ENCODE measurements at regions not wholly inside any gene's neighbourhood (a gene's known extent, or its start where the extent isn't known, plus 50 kb on each side); places are given as distances from the start of the nearest gene placed in this dataset.

DNA sequence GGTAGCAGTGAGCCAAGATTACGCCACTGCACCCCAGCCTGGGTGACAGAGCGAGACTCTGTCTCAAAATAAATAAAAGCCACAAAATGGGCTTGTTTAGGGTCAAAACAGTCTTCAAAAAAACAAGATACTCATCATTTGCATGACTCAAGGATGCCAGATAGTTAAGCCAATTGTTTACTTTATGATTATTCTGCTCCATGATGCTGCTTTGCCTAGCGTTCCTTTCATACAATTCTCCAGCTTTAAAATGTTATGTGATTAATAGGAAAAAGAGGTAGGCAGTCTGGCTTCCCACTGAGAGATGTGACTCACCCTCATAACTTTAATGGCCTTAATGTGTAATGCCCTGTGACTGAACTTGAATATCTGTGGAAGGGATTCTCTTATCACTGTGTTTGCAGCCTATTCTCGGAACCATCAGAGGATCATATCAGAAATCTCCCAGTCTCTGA lies 364.6 kb upstream of the TRPC7 start:
- H3K79me2 ChIP-seq (ENCODE audit: insufficient read depth, low read length): no peaks in the 10 kb centered on the region
- H3K9ac ChIP-seq (ENCODE audit: low read depth, low read length, poor library complexity, severe bottlenecking): no peak overlapping the region
- no peaks in the 10 kb centered on the region for H3K9me3 ChIP-seq (ENCODE audit: insufficient read depth, low read depth, low read length)
- no peaks in the 10 kb centered on the region for H3K27me3 ChIP-seq (ENCODE audit: insufficient read depth, low read length, poor library complexity, severe bottlenecking)
- TF ChIP-seq, protein P1, sequence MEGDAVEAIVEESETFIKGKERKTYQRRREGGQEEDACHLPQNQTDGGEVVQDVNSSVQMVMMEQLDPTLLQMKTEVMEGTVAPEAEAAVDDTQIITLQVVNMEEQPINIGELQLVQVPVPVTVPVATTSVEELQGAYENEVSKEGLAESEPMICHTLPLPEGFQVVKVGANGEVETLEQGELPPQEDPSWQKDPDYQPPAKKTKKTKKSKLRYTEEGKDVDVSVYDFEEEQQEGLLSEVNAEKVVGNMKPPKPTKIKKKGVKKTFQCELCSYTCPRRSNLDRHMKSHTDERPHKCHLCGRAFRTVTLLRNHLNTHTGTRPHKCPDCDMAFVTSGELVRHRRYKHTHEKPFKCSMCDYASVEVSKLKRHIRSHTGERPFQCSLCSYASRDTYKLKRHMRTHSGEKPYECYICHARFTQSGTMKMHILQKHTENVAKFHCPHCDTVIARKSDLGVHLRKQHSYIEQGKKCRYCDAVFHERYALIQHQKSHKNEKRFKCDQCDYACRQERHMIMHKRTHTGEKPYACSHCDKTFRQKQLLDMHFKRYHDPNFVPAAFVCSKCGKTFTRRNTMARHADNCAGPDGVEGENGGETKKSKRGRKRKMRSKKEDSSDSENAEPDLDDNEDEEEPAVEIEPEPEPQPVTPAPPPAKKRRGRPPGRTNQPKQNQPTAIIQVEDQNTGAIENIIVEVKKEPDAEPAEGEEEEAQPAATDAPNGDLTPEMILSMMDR (conservative IDR thresholded peaks at IDR 0.05; ENCODE audit: low read length): no peak
- TF ChIP-seq EZH2phosphoT487 (IDR thresholded peaks at IDR 0.05; ENCODE audit: borderline replicate concordance): no peak
- H3K4me2 ChIP-seq (ENCODE audit: low read depth, low read length, poor library complexity, severe bottlenecking): no peak overlapping the region
- no peaks in the 10 kb centered on the region for H3K9me2 ChIP-seq (replicated peaks; ENCODE audit: low read depth, low read length)
- no peaks in the 10 kb centered on the region for H4K20me1 ChIP-seq (ENCODE audit: insufficient read depth, low read length, poor library complexity, severe bottlenecking)
- H3K4me3 ChIP-seq (ENCODE audit: low read length, poor library complexity, severe bottlenecking): no peak overlapping the region
- no peak overlapping the region for H2AFZ ChIP-seq (ENCODE audit: low read length)
- H3K36me3 ChIP-seq (ENCODE audit: insufficient read depth, low read length): no peaks in the 10 kb centered on the region
- no peaks in the 10 kb centered on the region for H3K4me1 ChIP-seq (ENCODE audit: insufficient read depth, low read length, poor library complexity, severe bottlenecking)
- H3F3A ChIP-seq (ENCODE audit: low read depth): no peaks in the 10 kb centered on the region

- TF ChIP-seq, protein P1 (conservative IDR thresholded peaks at IDR 0.05; ENCODE audit: low read length): no peak
- TF ChIP-seq EZH2phosphoT487 (IDR thresholded peaks at IDR 0.05; ENCODE audit: borderline replicate concordance): no peak
- Histone ChIP-seq H3K4me2 (ENCODE audit: low read depth, low read length, poor library complexity, severe bottlenecking) (no peak overlapping the region), H3K4me1 (ENCODE audit: insufficient read depth, low read length, poor library complexity, severe bottlenecking) (no peaks in the 10 kb centered on the region)
Observed at GRCh38 chr5:136726506-136726905, 361.2 kb upstream of the TRPC7 start.

GRCh38 chr5:136724161-136724560 lies 358.8 kb upstream of the TRPC7 start:
- no peaks in the 10 kb centered on the region for H3K27me3 ChIP-seq (ENCODE audit: insufficient read depth, low read length, poor library complexity, severe bottlenecking)
- H3K4me1 ChIP-seq (ENCODE audit: insufficient read depth, low read length, poor library complexity, severe bottlenecking): no peaks in the 10 kb centered on the region
- H3K79me2 ChIP-seq (ENCODE audit: insufficient read depth, low read length): no peaks in the 10 kb centered on the region
- no peaks in the 10 kb centered on the region for H4K20me1 ChIP-seq (ENCODE audit: insufficient read depth, low read length, poor library complexity, severe bottlenecking)
- H3K4me2 ChIP-seq (ENCODE audit: low read depth, low read length, poor library complexity, severe bottlenecking): no peak overlapping the region
- H3K9me3 ChIP-seq (ENCODE audit: insufficient read depth, low read depth, low read length): no peaks in the 10 kb centered on the region
- H3K9me2 ChIP-seq (replicated peaks; ENCODE audit: low read depth, low read length): no peaks in the 10 kb centered on the region
- no peak overlapping the region for H2AFZ ChIP-seq (ENCODE audit: low read length)
- H3K9ac ChIP-seq (ENCODE audit: low read depth, low read length, poor library complexity, severe bottlenecking): no peak overlapping the region
- no peak overlapping the region for H3K4me3 ChIP-seq (ENCODE audit: low read length, poor library complexity, severe bottlenecking)
- no peaks in the 10 kb centered on the region for H3K36me3 ChIP-seq (ENCODE audit: insufficient read depth, low read length)
- no peak for TF ChIP-seq EZH2phosphoT487 (IDR thresholded peaks at IDR 0.05; ENCODE audit: borderline replicate concordance)
- TF ChIP-seq, protein P1 (conservative IDR thresholded peaks at IDR 0.05; ENCODE audit: low read length): no peak
- no peaks in the 10 kb centered on the region for H3F3A ChIP-seq (ENCODE audit: low read depth)

More at GRCh38 chr5:136726506-136726905, 361.2 kb upstream of the TRPC7 start:
- Histone ChIP-seq H3K4me3 (ENCODE audit: low read length, poor library complexity, severe bottlenecking) (no peak overlapping the region), H2AFZ (ENCODE audit: low read length) (no peak overlapping the region), H3F3A (ENCODE audit: low read depth) (no peaks in the 10 kb centered on the region), H4K20me1 (ENCODE audit: insufficient read depth, low read length, poor library complexity, severe bottlenecking) (no peaks in the 10 kb centered on the region), H3K27me3 (ENCODE audit: insufficient read depth, low read length, poor library complexity, severe bottlenecking) (no peaks in the 10 kb centered on the region), H3K9me2 (replicated peaks; ENCODE audit: low read depth, low read length) (no peaks in the 10 kb centered on the region), H3K79me2 (ENCODE audit: insufficient read depth, low read length) (no peaks in the 10 kb centered on the region), H3K9ac (ENCODE audit: low read depth, low read length, poor library complexity, severe bottlenecking) (no peak overlapping the region), H3K9me3 (ENCODE audit: insufficient read depth, low read depth, low read length) (no peaks in the 10 kb centered on the region), H3K36me3 (ENCODE audit: insufficient read depth, low read length) (no peaks in the 10 kb centered on the region)

Data from Loucy (cell line).